Caco-2 (cell line): ENCODE measurements at regions not wholly inside any gene's neighbourhood (a gene's known extent, or its start where the extent isn't known, plus 50 kb on each side); places are given as distances from the start of the nearest gene placed in this dataset.

ENCODE experiments used
- BruUV-seq: library from RNA; stranded (reverse); fragments of 400-500 nt; replicated peaks from 2 replicates; lab custom pipeline; 2021; lab: Mats Ljungman, UMichigan
- CTCF ChIA-PET: fragments of 300-600 bp; sonication (Branson Sonifier 250); formaldehyde crosslinking; loops from one replicate; lab custom pipeline; 2022; ENCODE audit warnings: antibody characterized with exemption; lab: Charles Lee
- POLR2A ChIA-PET: fragments of 300-600 bp; sonication (Branson Sonifier 250); formaldehyde crosslinking; loops from one replicate; lab custom pipeline; 2022; ENCODE audit warnings: antibody characterized with exemption; lab: Charles Lee
- DNase-seq, 2 experiments: peaks; one replicate each; pipeline versions ENCODE4 v3.0.0 to v3.0.0-alpha.2; 2020 to 2022
- H3K27me3 ChIP-seq: replicated peaks from 2 replicates; pipeline ENCODE4 v1.6.0; 2011; ENCODE audit warnings: low read length; ENCODE audit not compliant: control insufficient read depth, insufficient read depth
- H3K36me3 ChIP-seq: 2 replicates; pipeline ENCODE4 v1.5.1; 2011; ENCODE audit warnings: low read length; ENCODE audit not compliant: control insufficient read depth, insufficient read depth
- H3K4me1 ChIP-seq: fragments of 250-450 bp; sonication (Bioruptor Pico); 2 replicates; pipeline ENCODE4 v1.5.1; 2020; ENCODE audit warnings: mild to moderate bottlenecking
- H3K4me3 ChIP-seq: 2 replicates; pipeline ENCODE4 v1.5.1; 2011; ENCODE audit warnings: low read depth, mild to moderate bottlenecking, control low read depth, low read length
- H3K9me3 ChIP-seq: fragments of 250-450 bp; sonication (Bioruptor Pico); 2 replicates; pipeline ENCODE4 v1.5.1; 2020; ENCODE audit warnings: mild to moderate bottlenecking, moderate library complexity
- H3K27ac Mint-ChIP-seq: one replicate; pipeline ENCODE4 v1.8.0; 2022; ENCODE audit warnings: mixed read lengths; ENCODE audit not compliant: unreplicated experiment
- H3K27me3 Mint-ChIP-seq: one replicate; pipeline ENCODE4 v1.8.0; 2022; ENCODE audit warnings: mixed read lengths; ENCODE audit not compliant: insufficient read depth, unreplicated experiment
- H3K36me3 Mint-ChIP-seq: one replicate; pipeline ENCODE4 v1.8.0; 2022; ENCODE audit warnings: mild to moderate bottlenecking, mixed read lengths; ENCODE audit not compliant: insufficient read depth, unreplicated experiment
- H3K4me1 Mint-ChIP-seq: one replicate; pipeline ENCODE4 v1.8.0; 2022; ENCODE audit warnings: low read depth, mixed read lengths; ENCODE audit not compliant: unreplicated experiment
- H3K4me3 Mint-ChIP-seq: one replicate; pipeline ENCODE4 v1.8.0; 2022; ENCODE audit warnings: mild to moderate bottlenecking, moderate library complexity, mixed read lengths; ENCODE audit not compliant: unreplicated experiment
- H3K9me3 Mint-ChIP-seq: one replicate; pipeline ENCODE4 v1.8.0; 2022; ENCODE audit warnings: mixed read lengths; ENCODE audit not compliant: unreplicated experiment
- intact Hi-C: fragments of 100-400 bp; cut with micrococcal nuclease; formaldehyde crosslinking; loops from one replicate; pipeline ENCODE4 v1.10.0; 2022; ENCODE audit not compliant: unreplicated experiment
- TF ChIP-seq, protein P1 (sequence below), 2 experiments: fragments of 200-600 bp in 1 of 2; IDR thresholded peaks; 1 replicate in 1 of 2; 2 replicates in 1 of 2; pipeline versions ENCODE4 v1.5.1 to v1.8.0; 2011 to 2022; ENCODE audit warnings: antibody characterized with exemption in 1 of 2, control low read depth in 1 of 2, inconsistent platforms in 1 of 2, low read depth in 1 of 2, low read length in 1 of 2, mild to moderate bottlenecking in 1 of 2, moderate library complexity in 1 of 2; ENCODE audit not compliant: insufficient read depth in 1 of 2, severe bottlenecking in 1 of 2, unreplicated experiment in 1 of 2

DNA sequence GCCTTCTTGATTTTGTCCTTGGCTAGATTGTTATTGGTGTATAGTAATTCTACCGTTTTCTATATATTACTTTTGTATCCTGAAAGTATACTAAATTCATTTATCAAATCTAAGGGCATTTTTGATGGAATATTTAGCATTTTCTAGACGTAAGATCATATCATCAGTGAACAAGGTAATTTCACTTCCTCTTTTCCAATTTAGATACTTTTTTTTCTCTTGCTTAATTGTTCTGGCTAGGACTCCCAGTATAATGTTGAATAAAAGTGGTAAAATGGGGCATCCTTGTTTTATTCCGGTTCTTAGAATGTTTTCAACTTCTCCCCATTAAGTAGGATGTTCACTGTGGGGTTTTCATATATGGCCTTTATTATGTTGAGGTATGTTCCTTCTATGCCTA lies 260.7 kb downstream of the POLR1F start:
- H3K36me3 Mint-ChIP-seq = no peaks in the 10 kb centered on the region
- intact Hi-C loops = no loop called here
- no peaks in the 10 kb centered on the region for H3K27me3 Mint-ChIP-seq
- H3K27ac Mint-ChIP-seq = no peak overlapping the region
- ChIA-PET POLR2A (no interaction called here), CTCF (no interaction called here)
- no peaks in the 10 kb centered on the region for H3K9me3 Mint-ChIP-seq
- H3K4me1 Mint-ChIP-seq = no peaks in the 10 kb centered on the region
- no peaks in the 10 kb centered on the region for H3K36me3 ChIP-seq
- H3K4me3 ChIP-seq = no peak overlapping the region
- H3K4me3 Mint-ChIP-seq = no peak overlapping the region
- no peaks in the 10 kb centered on the region for H3K9me3 ChIP-seq
- TF ChIP-seq, protein P1, sequence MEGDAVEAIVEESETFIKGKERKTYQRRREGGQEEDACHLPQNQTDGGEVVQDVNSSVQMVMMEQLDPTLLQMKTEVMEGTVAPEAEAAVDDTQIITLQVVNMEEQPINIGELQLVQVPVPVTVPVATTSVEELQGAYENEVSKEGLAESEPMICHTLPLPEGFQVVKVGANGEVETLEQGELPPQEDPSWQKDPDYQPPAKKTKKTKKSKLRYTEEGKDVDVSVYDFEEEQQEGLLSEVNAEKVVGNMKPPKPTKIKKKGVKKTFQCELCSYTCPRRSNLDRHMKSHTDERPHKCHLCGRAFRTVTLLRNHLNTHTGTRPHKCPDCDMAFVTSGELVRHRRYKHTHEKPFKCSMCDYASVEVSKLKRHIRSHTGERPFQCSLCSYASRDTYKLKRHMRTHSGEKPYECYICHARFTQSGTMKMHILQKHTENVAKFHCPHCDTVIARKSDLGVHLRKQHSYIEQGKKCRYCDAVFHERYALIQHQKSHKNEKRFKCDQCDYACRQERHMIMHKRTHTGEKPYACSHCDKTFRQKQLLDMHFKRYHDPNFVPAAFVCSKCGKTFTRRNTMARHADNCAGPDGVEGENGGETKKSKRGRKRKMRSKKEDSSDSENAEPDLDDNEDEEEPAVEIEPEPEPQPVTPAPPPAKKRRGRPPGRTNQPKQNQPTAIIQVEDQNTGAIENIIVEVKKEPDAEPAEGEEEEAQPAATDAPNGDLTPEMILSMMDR (IDR thresholded peaks at IDR 0.05; ENCODE audit: insufficient read depth in 1 of 2, low read depth in 1 of 2, low read length in 1 of 2, severe bottlenecking in 1 of 2, unreplicated experiment in 1 of 2) = no peak
- no peak for DNase-seq
- H3K4me1 ChIP-seq = no peaks in the 10 kb centered on the region
- no peaks in the 10 kb centered on the region for H3K27me3 ChIP-seq
- BruUV-seq = no TSS peak

DNA sequence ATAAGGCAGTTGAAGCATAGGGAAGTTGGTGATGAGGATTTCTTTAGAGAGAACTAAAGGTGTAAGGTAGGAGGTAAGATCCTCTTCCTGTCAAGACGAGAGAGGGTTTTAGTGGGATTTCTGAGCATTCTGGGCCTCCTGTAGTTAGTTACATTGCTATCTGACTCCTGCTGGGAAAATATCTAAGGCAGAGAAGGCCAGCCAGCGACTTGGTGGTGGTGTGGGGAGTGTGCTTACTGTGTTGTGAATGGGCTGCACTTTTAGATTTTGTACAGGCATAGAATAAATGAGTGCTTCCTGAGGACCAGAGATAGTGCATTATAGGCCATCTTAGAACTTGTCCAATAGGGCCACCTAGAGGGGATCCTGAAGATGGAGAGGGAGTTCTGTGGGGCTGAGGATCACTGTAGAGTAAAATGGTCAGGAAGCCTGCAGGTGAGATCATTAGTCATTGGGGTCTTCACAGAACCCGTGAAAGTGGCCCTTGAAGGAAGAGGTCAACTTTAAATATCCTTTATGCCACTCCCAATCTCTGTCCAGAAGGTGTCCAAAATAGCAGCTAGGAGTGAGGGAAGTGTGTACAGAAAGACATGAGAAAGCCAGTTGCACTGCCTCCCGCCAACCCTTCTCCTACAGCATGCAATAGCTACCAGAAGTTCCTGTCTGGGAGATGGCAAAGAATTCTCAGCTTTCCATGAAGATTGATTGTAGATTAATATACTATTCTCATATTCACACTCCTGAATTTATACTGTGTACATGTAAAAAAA lies 266.6 kb downstream of the POLR1F start:
- H3K9me3 Mint-ChIP-seq = no peaks in the 10 kb centered on the region
- Histone ChIP-seq H3K4me3 (no peak overlapping the region), H3K36me3 (no peaks in the 10 kb centered on the region), H3K4me1 (no peaks in the 10 kb centered on the region), H3K27me3 (no peaks in the 10 kb centered on the region), H3K9me3 (no peaks in the 10 kb centered on the region)
- TF ChIP-seq, protein P1 (IDR thresholded peaks at IDR 0.05; ENCODE audit: insufficient read depth in 1 of 2, low read depth in 1 of 2, low read length in 1 of 2, severe bottlenecking in 1 of 2, unreplicated experiment in 1 of 2) = peak in 1 of 2 experiments; percentile 39
- no peaks in the 10 kb centered on the region for H3K4me1 Mint-ChIP-seq
- no TSS peak for BruUV-seq
- DNase-seq = peak in 1 of 2 experiments; percentile 24
- CTCF ChIA-PET = no interaction called here
- peaks cover 8% of the 10 kb centered on the region for H3K27me3 Mint-ChIP-seq
- POLR2A ChIA-PET = no interaction called here
- intact Hi-C loops = loop anchor here (1.0 to 5.0 kb wide), 2 partner anchors 320 to 850 kb away; no protein-coding TSS in a partner anchor
- no peaks in the 10 kb centered on the region for H3K36me3 Mint-ChIP-seq
- no peak overlapping the region for H3K27ac Mint-ChIP-seq
- H3K4me3 Mint-ChIP-seq = no peak overlapping the region

DNA sequence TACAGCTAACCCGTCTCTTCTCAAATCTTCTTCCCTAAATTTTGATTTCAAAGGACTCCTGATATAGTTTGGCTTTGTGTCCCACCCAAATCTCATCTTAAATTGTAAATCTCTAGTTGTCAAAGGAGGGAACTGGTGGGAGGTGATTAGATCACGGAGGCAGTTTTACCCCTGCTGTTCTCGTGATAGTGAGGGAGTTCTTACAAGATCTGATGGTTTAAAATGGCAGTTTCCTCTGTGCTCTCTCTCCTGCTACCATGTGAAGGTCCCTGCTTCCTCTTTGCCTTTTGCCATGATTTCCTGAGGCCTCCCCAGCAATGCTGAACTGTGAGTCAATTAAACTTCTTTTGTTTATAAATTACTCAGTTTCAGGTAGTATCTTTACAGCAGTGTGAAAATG lies 269.3 kb downstream of the POLR1F start:
- no peak for DNase-seq
- Mint-ChIP-seq H3K4me1 (no peaks in the 10 kb centered on the region), H3K27ac (no peak overlapping the region), H3K4me3 (no peak overlapping the region), H3K9me3 (no peaks in the 10 kb centered on the region), H3K27me3 (peaks cover 8% of the 10 kb centered on the region), H3K36me3 (no peaks in the 10 kb centered on the region)
- CTCF ChIA-PET = no interaction called here
- Histone ChIP-seq H3K4me3 (no peak overlapping the region), H3K27me3 (no peaks in the 10 kb centered on the region), H3K36me3 (no peaks in the 10 kb centered on the region), H3K9me3 (no peaks in the 10 kb centered on the region), H3K4me1 (no peaks in the 10 kb centered on the region)
- TF ChIP-seq, protein P1 (IDR thresholded peaks at IDR 0.05; ENCODE audit: insufficient read depth in 1 of 2, low read depth in 1 of 2, low read length in 1 of 2, severe bottlenecking in 1 of 2, unreplicated experiment in 1 of 2) = no peak
- no TSS peak for BruUV-seq
- intact Hi-C loops = no loop called here
- POLR2A ChIA-PET = no interaction called here
